Ovary (tissue), 3 donors: ENCODE measurements at regions not wholly inside any gene's neighbourhood (a gene's known extent, or its start where the extent isn't known, plus 50 kb on each side); places are given as distances from the start of the nearest gene placed in this dataset.

Experiments used
- CTCF ChIP-seq, 3 donors: fragments of 450-650 bp in 2 of 3; fragments of 200-600 bp in 1 of 3; IDR thresholded peaks; one replicate each; pipeline versions ENCODE4 v1.5.1 to v1.8.0; 2016 to 2022; ENCODE audit warnings: antibody characterized with exemption in 3 of 3, mild to moderate bottlenecking in 1 of 3
- EP300 ChIP-seq: sonication (generic); formaldehyde crosslinking; IDR thresholded peaks from one replicate; pipeline ENCODE4 v1.6.1; 2017; ENCODE audit warnings: antibody characterized with exemption
- POLR2A ChIP-seq: fragments of 450-650 bp; IDR thresholded peaks from one replicate; pipeline ENCODE4 v1.6.1; 2017; ENCODE audit warnings: antibody characterized with exemption, mild to moderate bottlenecking, moderate library complexity
- donor health status: DM: no; HTN: no; CAD: no.

GRCh38 chr12:46508651-46509050 is 136.1 kb upstream of the SLC38A2 start:
- no peak for TF ChIP-seq CTCF (IDR thresholded peaks at IDR 0.05)
- TF ChIP-seq POLR2A = no peak
- TF ChIP-seq EP300 = no peak
